Neural progenitor cell (in vitro differentiated cells): ENCODE measurements at regions not wholly inside any gene's neighbourhood (a gene's known extent, or its start where the extent isn't known, plus 50 kb on each side); places are given as distances from the start of the nearest gene placed in this dataset.

Experiments
- CTCF ChIP-seq: fragments of 200-600 bp; sonication (generic); IDR thresholded peaks from 2 replicates; pipeline ENCODE4 v1.5.1; 2017; ENCODE audit warnings: antibody characterized with exemption, mild to moderate bottlenecking
- EZH2 ChIP-seq: fragments of 200-600 bp; sonication (generic); IDR thresholded peaks from 2 replicates; pipeline ENCODE4 v1.6.1; 2017; ENCODE audit warnings: antibody characterized with exemption, mild to moderate bottlenecking, moderate library complexity

DNA sequence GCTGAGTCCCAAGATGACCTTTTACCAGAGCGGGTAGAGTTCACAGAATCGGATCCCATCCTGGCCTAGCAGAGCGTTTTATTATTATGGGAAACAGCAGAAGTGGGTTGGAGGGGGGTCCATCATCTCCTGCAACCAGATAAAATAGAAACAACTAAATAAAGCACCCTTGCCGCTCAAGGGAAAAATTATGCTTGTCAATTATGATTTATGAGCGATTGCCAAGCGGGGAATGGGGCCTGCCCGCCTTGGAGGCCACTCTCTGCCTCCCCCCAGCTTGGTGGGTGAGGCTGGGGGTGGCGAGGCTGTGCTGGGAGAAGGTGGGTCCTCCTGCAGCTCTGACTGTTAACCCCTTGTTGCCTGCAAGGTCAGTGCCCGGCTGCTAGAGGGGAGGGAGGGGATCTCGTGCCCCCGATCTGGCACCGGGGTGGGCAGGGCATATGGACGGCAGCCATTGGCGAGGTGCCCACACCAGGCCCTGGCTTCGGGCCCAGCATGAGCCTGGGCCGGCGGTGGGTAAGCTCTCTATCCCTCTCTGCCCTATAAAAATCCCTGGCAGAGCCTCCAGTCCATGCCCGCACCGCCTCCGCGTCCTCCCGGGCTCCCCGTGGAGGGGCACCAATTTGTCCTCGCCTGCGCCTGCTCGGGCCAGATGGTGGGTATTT lies 129.1 kb downstream of the URI1 start:
- TF ChIP-seq CTCF (no peak), EZH2 (no peak)
